ENCODE measurements at regions not wholly inside any gene's neighbourhood (a gene's known extent, or its start where the extent isn't known, plus 50 kb on each side); places are given as distances from the start of the nearest gene placed in this dataset.

DNA sequence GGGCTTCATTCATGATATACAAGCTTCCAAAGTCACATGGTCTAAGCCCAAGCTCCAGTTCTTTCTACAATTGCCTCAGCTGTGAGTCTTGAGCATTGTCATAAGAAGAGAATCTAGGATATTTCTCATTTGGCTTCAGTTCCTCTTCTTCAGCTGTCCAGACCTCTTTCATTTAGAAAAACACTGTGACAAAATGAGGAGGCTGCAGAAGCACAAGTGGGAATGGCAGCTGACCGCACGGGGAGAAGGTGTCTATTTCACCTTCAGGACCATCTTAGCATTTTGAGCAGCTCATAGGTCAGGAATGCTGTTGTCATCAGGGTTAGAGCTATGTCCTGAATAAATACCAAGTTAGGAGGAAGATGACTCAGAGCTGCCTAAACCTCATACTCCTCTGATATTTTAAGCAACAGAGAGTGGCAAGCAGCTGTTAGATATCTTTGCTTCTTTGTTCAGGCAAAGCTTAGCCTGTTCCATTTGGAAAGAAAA is 390.1 kb upstream of the CITED2 start:
- Histone ChIP-seq H3K9me3 (ENCODE audit: control insufficient read depth in 5 of 5, low read length in 5 of 5) (no peaks in the 10 kb centered on the region), H3K4me3 (ENCODE audit: low read depth in 1 of 5, low read length in 5 of 5) (peak overlapping the region in 1 of 5 donors; percentile 25), H3K36me3 (ENCODE audit: control insufficient read depth in 5 of 5, insufficient read depth in 5 of 5, low read length in 5 of 5) (no peaks in the 10 kb centered on the region), H3K27me3 (ENCODE audit: control insufficient read depth in 5 of 5, insufficient read depth in 4 of 5, low read length in 5 of 5) (no peaks in the 10 kb centered on the region), H3K4me1 (ENCODE audit: control insufficient read depth in 5 of 5, insufficient read depth in 5 of 5, low read length in 5 of 5) (peaks cover 0 to 32% (median 30%) of the 10 kb centered on the region in 5 donors), H3K9ac (ENCODE audit: low read length in 5 of 5) (peak overlapping the region in 2 of 5 donors; percentile 2 to 21), H3K27ac (ENCODE audit: low read depth, low read length) (peak overlapping the region; percentile 77)

GRCh38 chr6:139763468-139764210 is 389.2 kb upstream of the CITED2 start:
- Histone ChIP-seq H3K4me1 (ENCODE audit: control insufficient read depth in 5 of 5, insufficient read depth in 5 of 5, low read length in 5 of 5) (peaks cover 0 to 41% (median 33%) of the 10 kb centered on the region in 5 donors), H3K9ac (ENCODE audit: low read length in 5 of 5) (peak overlapping the region in 1 of 5 donors; percentile 19), H3K36me3 (ENCODE audit: control insufficient read depth in 5 of 5, insufficient read depth in 5 of 5, low read length in 5 of 5) (no peaks in the 10 kb centered on the region), H3K9me3 (ENCODE audit: control insufficient read depth in 5 of 5, low read length in 5 of 5) (no peaks in the 10 kb centered on the region), H3K27me3 (ENCODE audit: control insufficient read depth in 5 of 5, insufficient read depth in 4 of 5, low read length in 5 of 5) (no peaks in the 10 kb centered on the region), H3K4me3 (ENCODE audit: low read depth in 1 of 5, low read length in 5 of 5) (no peak overlapping the region), H3K27ac (ENCODE audit: low read depth, low read length) (peak overlapping the region; percentile 77)

- Histone ChIP-seq H3K27ac (ENCODE audit: low read depth, low read length) (peak overlapping the region; percentile 77), H3K4me1 (ENCODE audit: control insufficient read depth in 5 of 5, insufficient read depth in 5 of 5, low read length in 5 of 5) (peaks cover 0 to 47% (median 42%) of the 10 kb centered on the region in 5 donors)
Observed at GRCh38 chr6:139762587-139763031, 388.2 kb upstream of the CITED2 start.

GRCh38 chr6:139760128-139760527 is 385.7 kb upstream of the CITED2 start:
- no peaks in the 10 kb centered on the region for H3K36me3 ChIP-seq (ENCODE audit: control insufficient read depth in 5 of 5, insufficient read depth in 5 of 5, low read length in 5 of 5)
- no peaks in the 10 kb centered on the region for H3K27me3 ChIP-seq (ENCODE audit: control insufficient read depth in 5 of 5, insufficient read depth in 4 of 5, low read length in 5 of 5)
- peak overlapping the region in 1 of 5 donors; percentile 72 for H3K9ac ChIP-seq (ENCODE audit: low read length in 5 of 5)
- H3K4me3 ChIP-seq (ENCODE audit: low read depth in 1 of 5, low read length in 5 of 5): no peak overlapping the region
- H3K9me3 ChIP-seq (ENCODE audit: control insufficient read depth in 5 of 5, low read length in 5 of 5): no peaks in the 10 kb centered on the region
- H3K27ac ChIP-seq (ENCODE audit: low read depth, low read length): peak overlapping the region; percentile 95
- peaks cover 0 to 71% (median 57%) of the 10 kb centered on the region in 5 donors for H3K4me1 ChIP-seq (ENCODE audit: control insufficient read depth in 5 of 5, insufficient read depth in 5 of 5, low read length in 5 of 5)

More at GRCh38 chr6:139762587-139763031, 388.2 kb upstream of the CITED2 start:
- Histone ChIP-seq H3K36me3 (ENCODE audit: control insufficient read depth in 5 of 5, insufficient read depth in 5 of 5, low read length in 5 of 5) (no peaks in the 10 kb centered on the region), H3K4me3 (ENCODE audit: low read depth in 1 of 5, low read length in 5 of 5) (no peak overlapping the region), H3K27me3 (ENCODE audit: control insufficient read depth in 5 of 5, insufficient read depth in 4 of 5, low read length in 5 of 5) (no peaks in the 10 kb centered on the region), H3K9ac (ENCODE audit: low read length in 5 of 5) (peak overlapping the region in 1 of 5 donors; percentile 32), H3K9me3 (ENCODE audit: control insufficient read depth in 5 of 5, low read length in 5 of 5) (no peaks in the 10 kb centered on the region)

DNA sequence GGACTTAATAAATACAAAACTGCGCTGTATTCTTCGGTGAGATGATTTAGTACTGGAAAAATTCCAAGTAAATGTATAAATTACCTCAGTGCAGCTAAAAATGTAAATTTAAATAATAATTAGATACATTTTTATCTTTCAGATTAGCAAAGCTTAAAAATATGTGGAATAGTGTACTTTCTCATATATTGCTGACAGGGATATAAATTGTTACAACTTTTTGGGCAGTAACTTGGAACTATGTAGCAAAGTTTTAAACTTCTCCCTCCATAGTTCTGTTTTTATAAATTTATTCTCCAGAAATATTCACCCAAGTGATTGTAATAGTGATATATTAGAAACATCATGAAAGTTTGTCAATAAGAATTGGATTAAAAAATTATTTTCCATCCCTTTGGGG is 384.6 kb upstream of the CITED2 start:
- H3K4me1 ChIP-seq (ENCODE audit: control insufficient read depth in 5 of 5, insufficient read depth in 5 of 5, low read length in 5 of 5): peaks cover 3 to 71% (median 55%) of the 10 kb centered on the region in 5 donors
- H3K4me3 ChIP-seq (ENCODE audit: low read depth in 1 of 5, low read length in 5 of 5): no peak overlapping the region
- H3K27ac ChIP-seq (ENCODE audit: low read depth, low read length): peak overlapping the region; percentile 95
- H3K36me3 ChIP-seq (ENCODE audit: control insufficient read depth in 5 of 5, insufficient read depth in 5 of 5, low read length in 5 of 5): no peaks in the 10 kb centered on the region
- no peak overlapping the region for H3K9ac ChIP-seq (ENCODE audit: low read length in 5 of 5)
- no peaks in the 10 kb centered on the region for H3K9me3 ChIP-seq (ENCODE audit: control insufficient read depth in 5 of 5, low read length in 5 of 5)
- H3K27me3 ChIP-seq (ENCODE audit: control insufficient read depth in 5 of 5, insufficient read depth in 4 of 5, low read length in 5 of 5): no peaks in the 10 kb centered on the region

- H3K4me1 ChIP-seq (ENCODE audit: control insufficient read depth in 5 of 5, insufficient read depth in 5 of 5, low read length in 5 of 5): peaks cover 3 to 76% (median 51%) of the 10 kb centered on the region in 5 donors
- no peaks in the 10 kb centered on the region for H3K9me3 ChIP-seq (ENCODE audit: control insufficient read depth in 5 of 5, low read length in 5 of 5)
- peak overlapping the region; percentile 95 for H3K27ac ChIP-seq (ENCODE audit: low read depth, low read length)
- no peaks in the 10 kb centered on the region for H3K36me3 ChIP-seq (ENCODE audit: control insufficient read depth in 5 of 5, insufficient read depth in 5 of 5, low read length in 5 of 5)
- no peaks in the 10 kb centered on the region for H3K27me3 ChIP-seq (ENCODE audit: control insufficient read depth in 5 of 5, insufficient read depth in 4 of 5, low read length in 5 of 5)
- H3K4me3 ChIP-seq (ENCODE audit: low read depth in 1 of 5, low read length in 5 of 5): peak overlapping the region in 1 of 5 donors; percentile 26
- H3K9ac ChIP-seq (ENCODE audit: low read length in 5 of 5): no peak overlapping the region
Observed at GRCh38 chr6:139758209-139758611, 383.8 kb upstream of the CITED2 start.

DNA sequence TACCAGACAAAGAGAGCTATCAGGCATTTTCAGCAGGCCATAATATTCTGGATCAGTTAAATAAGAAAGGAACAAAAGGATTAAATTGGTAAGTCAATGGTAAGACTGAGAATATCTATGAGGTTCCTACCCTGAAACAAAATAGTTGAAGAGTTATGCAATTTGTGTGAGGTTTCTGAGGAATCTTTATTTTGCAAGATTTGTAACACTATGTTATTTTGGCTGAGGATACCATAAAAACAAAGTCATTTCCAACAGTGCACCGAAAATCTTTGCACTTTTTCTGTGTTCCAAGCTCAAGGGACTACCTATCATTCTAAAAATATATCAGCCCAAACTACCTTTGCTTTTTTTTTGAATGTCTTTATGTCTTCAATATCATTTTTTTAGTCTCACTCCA is 383.3 kb upstream of the CITED2 start:
- Histone ChIP-seq H3K36me3 (ENCODE audit: control insufficient read depth in 5 of 5, insufficient read depth in 5 of 5, low read length in 5 of 5) (no peaks in the 10 kb centered on the region), H3K27me3 (ENCODE audit: control insufficient read depth in 5 of 5, insufficient read depth in 4 of 5, low read length in 5 of 5) (no peaks in the 10 kb centered on the region), H3K9me3 (ENCODE audit: control insufficient read depth in 5 of 5, low read length in 5 of 5) (no peaks in the 10 kb centered on the region), H3K4me1 (ENCODE audit: control insufficient read depth in 5 of 5, insufficient read depth in 5 of 5, low read length in 5 of 5) (peaks cover 3 to 73% (median 48%) of the 10 kb centered on the region in 5 donors), H3K4me3 (ENCODE audit: low read depth in 1 of 5, low read length in 5 of 5) (peak overlapping the region in 1 of 5 donors; percentile 26), H3K27ac (ENCODE audit: low read depth, low read length) (peak overlapping the region; percentile 95), H3K9ac (ENCODE audit: low read length in 5 of 5) (no peak overlapping the region)

GRCh38 chr6:139756381-139756780 is 381.9 kb upstream of the CITED2 start:
- peaks cover 3 to 63% (median 39%) of the 10 kb centered on the region in 5 donors for H3K4me1 ChIP-seq (ENCODE audit: control insufficient read depth in 5 of 5, insufficient read depth in 5 of 5, low read length in 5 of 5)

DNA sequence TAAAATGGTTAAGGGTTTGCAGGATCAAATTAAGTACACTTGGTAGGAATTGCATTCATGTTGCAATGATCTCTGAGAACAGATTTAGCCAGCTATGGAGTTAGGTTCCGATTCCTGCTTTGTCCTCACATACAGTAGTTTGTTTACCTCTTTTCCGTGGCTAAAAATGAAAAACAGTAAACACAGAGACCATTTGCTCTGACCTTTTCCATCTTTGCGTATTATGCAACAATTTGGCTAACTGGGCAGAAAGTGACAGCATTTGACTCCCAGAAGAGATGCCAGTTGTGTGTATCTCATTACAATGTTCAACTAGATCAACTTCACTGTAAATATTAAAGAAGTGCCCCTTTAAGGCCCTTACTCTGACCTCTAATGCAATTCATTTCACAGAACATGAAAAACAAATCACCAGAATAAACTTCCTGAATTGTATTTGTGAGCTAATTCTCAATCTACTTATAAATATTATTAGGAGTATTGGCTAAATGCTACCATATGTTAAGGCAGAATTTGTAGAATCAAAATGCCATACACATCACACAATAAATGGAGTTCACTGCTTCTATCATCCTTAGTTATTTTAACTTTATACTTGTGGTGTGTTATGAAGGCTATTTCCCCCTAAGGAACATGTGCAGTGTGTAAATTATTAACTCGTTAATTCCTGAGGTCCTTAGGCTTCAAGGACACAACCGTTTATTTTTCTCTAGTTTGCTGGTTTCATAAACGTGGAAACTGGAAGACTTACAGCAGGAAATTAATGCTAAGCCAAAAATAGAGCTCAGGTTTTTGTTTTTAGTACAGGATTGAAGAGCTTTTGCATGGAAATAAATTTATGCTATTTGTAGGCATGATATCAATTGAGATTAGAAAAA is 380.7 kb upstream of the CITED2 start:
- H3K9me3 ChIP-seq (ENCODE audit: control insufficient read depth in 5 of 5, low read length in 5 of 5): no peaks in the 10 kb centered on the region
- H3K4me1 ChIP-seq (ENCODE audit: control insufficient read depth in 5 of 5, insufficient read depth in 5 of 5, low read length in 5 of 5): peaks cover 3 to 63% (median 39%) of the 10 kb centered on the region in 5 donors
- H3K9ac ChIP-seq (ENCODE audit: low read length in 5 of 5): peak overlapping the region in 1 of 5 donors; percentile 42
- H3K36me3 ChIP-seq (ENCODE audit: control insufficient read depth in 5 of 5, insufficient read depth in 5 of 5, low read length in 5 of 5): no peaks in the 10 kb centered on the region
- no peak overlapping the region for H3K4me3 ChIP-seq (ENCODE audit: low read depth in 1 of 5, low read length in 5 of 5)
- H3K27ac ChIP-seq (ENCODE audit: low read depth, low read length): peak overlapping the region; percentile 77
- no peaks in the 10 kb centered on the region for H3K27me3 ChIP-seq (ENCODE audit: control insufficient read depth in 5 of 5, insufficient read depth in 4 of 5, low read length in 5 of 5)

More at GRCh38 chr6:139756381-139756780, 381.9 kb upstream of the CITED2 start:
- H3K36me3 ChIP-seq (ENCODE audit: control insufficient read depth in 5 of 5, insufficient read depth in 5 of 5, low read length in 5 of 5): no peaks in the 10 kb centered on the region
- no peaks in the 10 kb centered on the region for H3K9me3 ChIP-seq (ENCODE audit: control insufficient read depth in 5 of 5, low read length in 5 of 5)
- peak overlapping the region; percentile 95 for H3K27ac ChIP-seq (ENCODE audit: low read depth, low read length)
- H3K27me3 ChIP-seq (ENCODE audit: control insufficient read depth in 5 of 5, insufficient read depth in 4 of 5, low read length in 5 of 5): no peaks in the 10 kb centered on the region
- no peak overlapping the region for H3K4me3 ChIP-seq (ENCODE audit: low read depth in 1 of 5, low read length in 5 of 5)
- H3K9ac ChIP-seq (ENCODE audit: low read length in 5 of 5): no peak overlapping the region
